ENCODE measurements at regions not wholly inside any gene's neighbourhood (a gene's known extent, or its start where the extent isn't known, plus 50 kb on each side); places are given as distances from the start of the nearest gene placed in this dataset.

- ChIA-PET RAD21 (ENCODE audit: low non-redundant PET in 1 of 2, low total read pairs in 2 of 2, uncharacterized antibody in 2 of 2, unreplicated experiment in 2 of 2) (no interaction called here), POLR2A (no interaction called here), CTCF (no interaction called here)
- ATAC-seq, result no peak
- Histone ChIP-seq H3K9me3 (ENCODE audit: control insufficient read depth in 1 of 2, insufficient read depth in 1 of 2, low read depth in 1 of 2, low read length in 2 of 2) (peaks cover 0 to 3% of the 10 kb centered on the region in 2 experiments; a peak in 1 of 4 replicates), H3K36me3 (ENCODE audit: control insufficient read depth in 1 of 2, insufficient read depth in 2 of 2, low read length in 2 of 2) (no peaks in the 10 kb centered on the region), H3K9me2 (ENCODE audit: insufficient read depth) (no peaks in the 10 kb centered on the region), H2AFZ (ENCODE audit: low read depth, low read length, poor library complexity, severe bottlenecking) (no peak overlapping the region), H3K27ac (ENCODE audit: low read depth, low read length) (no peak overlapping the region), H3K4me2 (ENCODE audit: low read length) (no peak overlapping the region), H3K4me1 (ENCODE audit: control insufficient read depth in 1 of 2, insufficient read depth in 2 of 2, low read length in 2 of 2) (no peaks in the 10 kb centered on the region), H3K9ac (ENCODE audit: low read length) (no peak overlapping the region), H3K27me3 (ENCODE audit: insufficient read depth, low read length) (no peaks in the 10 kb centered on the region), H4K20me1 (ENCODE audit: insufficient read depth) (no peaks in the 10 kb centered on the region), H3K4me3 (replicated peaks in 1 of 2; ENCODE audit: low read depth in 1 of 2, low read length in 2 of 2) (no peak overlapping the region), H3K79me2 (ENCODE audit: insufficient read depth, low read length) (no peaks in the 10 kb centered on the region)
- intact Hi-C loops (cut with micrococcal nuclease), result no loop called here
- TF ChIP-seq ATF3 (IDR thresholded peaks at IDR 0.05) (no peak), CEBPB (IDR thresholded peaks at IDR 0.05; ENCODE audit: low read depth) (no peak), SRF (IDR thresholded peaks at IDR 0.05; ENCODE audit: low read depth) (no peak), YY1 (IDR thresholded peaks at IDR 0.05; ENCODE audit: extremely low read depth, insufficient replicate concordance, low read depth, low read length) (no peak), SIN3A (IDR thresholded peaks at IDR 0.05; ENCODE audit: low read depth) (no peak), RAD21 (IDR thresholded peaks at IDR 0.05; ENCODE audit: low read depth) (no peak), EZH2 (IDR thresholded peaks at IDR 0.05) (no peak), POLR2AphosphoS5 (IDR thresholded peaks at IDR 0.05; ENCODE audit: low read depth, low read length) (no peak)
- no TSS peak for BruUV-seq (replicated peaks)
- DNase-seq (ENCODE audit: low read depth, low spot score), result no peak
Observed at GRCh38 chr13:89227356-89227755, 1556.2 kb downstream of the SLITRK5 start.

DNA sequence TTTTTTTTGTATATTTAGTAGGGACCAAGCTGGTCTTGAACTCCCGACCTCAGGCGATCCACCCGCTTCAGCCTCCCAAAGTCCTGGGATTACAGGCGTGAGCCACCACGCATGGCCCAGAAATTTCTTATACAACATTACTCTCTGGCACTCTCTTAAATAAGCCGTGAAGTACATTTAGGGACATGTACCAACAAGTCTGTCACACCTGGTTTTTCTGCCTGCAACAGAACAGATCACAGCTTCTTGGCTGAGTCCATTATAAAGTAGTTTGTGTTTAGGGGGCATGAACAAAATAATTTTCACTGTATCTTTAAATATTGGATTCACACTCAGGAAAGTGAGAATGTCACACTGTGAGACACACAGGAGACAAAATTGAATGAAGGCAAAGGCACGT, 1567.3 kb downstream of the SLITRK5 start:
- Histone ChIP-seq H3K4me3 (replicated peaks in 1 of 2; ENCODE audit: low read depth in 1 of 2, low read length in 2 of 2) (no peak overlapping the region), H3K4me1 (ENCODE audit: control insufficient read depth in 1 of 2, insufficient read depth in 2 of 2, low read length in 2 of 2) (no peaks in the 10 kb centered on the region), H3K9me2 (ENCODE audit: insufficient read depth) (no peaks in the 10 kb centered on the region), H3K9ac (ENCODE audit: low read length) (no peak overlapping the region), H3K9me3 (ENCODE audit: control insufficient read depth in 1 of 2, insufficient read depth in 1 of 2, low read depth in 1 of 2, low read length in 2 of 2) (no peaks in the 10 kb centered on the region), H3K36me3 (ENCODE audit: control insufficient read depth in 1 of 2, insufficient read depth in 2 of 2, low read length in 2 of 2) (no peaks in the 10 kb centered on the region), H3K27me3 (ENCODE audit: insufficient read depth, low read length) (no peaks in the 10 kb centered on the region), H4K20me1 (ENCODE audit: insufficient read depth) (no peaks in the 10 kb centered on the region), H3K79me2 (ENCODE audit: insufficient read depth, low read length) (no peaks in the 10 kb centered on the region), H2AFZ (ENCODE audit: low read depth, low read length, poor library complexity, severe bottlenecking) (no peak overlapping the region), H3K4me2 (ENCODE audit: low read length) (no peak overlapping the region), H3K27ac (ENCODE audit: low read depth, low read length) (no peak overlapping the region)
- no peak for DNase-seq (ENCODE audit: low read depth, low spot score)
- POLR2A ChIA-PET, result no interaction called here
- no TSS peak for BruUV-seq (replicated peaks)
- RAD21 ChIA-PET (ENCODE audit: low non-redundant PET in 1 of 2, low total read pairs in 2 of 2, uncharacterized antibody in 2 of 2, unreplicated experiment in 2 of 2), result no interaction called here
- intact Hi-C loops (cut with micrococcal nuclease), result no loop called here
- CTCF ChIA-PET, result no interaction called here
- ATAC-seq, result no peak
- TF ChIP-seq TCF7L2 (IDR thresholded peaks at IDR 0.05; ENCODE audit: borderline replicate concordance, extremely low read depth, insufficient read depth, insufficient read length) (no peak), FOSL1 (IDR thresholded peaks at IDR 0.05; ENCODE audit: low read depth) (no peak), ZBTB33 (IDR thresholded peaks at IDR 0.05; ENCODE audit: extremely low read depth, insufficient replicate concordance, low read length) (no peak), ATF3 (IDR thresholded peaks at IDR 0.05) (no peak), ZFX (IDR thresholded peaks at IDR 0.05) (no peak), POLR2A (IDR thresholded peaks at IDR 0.05; ENCODE audit: borderline replicate concordance, extremely low read depth, insufficient read depth, insufficient read length) (no peak), SRF (IDR thresholded peaks at IDR 0.05; ENCODE audit: low read depth) (no peak), SP1 (IDR thresholded peaks at IDR 0.05; ENCODE audit: low read depth) (no peak), SIN3A (IDR thresholded peaks at IDR 0.05; ENCODE audit: low read depth) (no peak), REST (IDR thresholded peaks at IDR 0.05; ENCODE audit: low read depth) (no peak), CEBPB (IDR thresholded peaks at IDR 0.05; ENCODE audit: low read depth) (no peak), EZH2 (IDR thresholded peaks at IDR 0.05) (no peak), RAD21 (IDR thresholded peaks at IDR 0.05; ENCODE audit: low read depth) (no peak), YY1 (IDR thresholded peaks at IDR 0.05; ENCODE audit: extremely low read depth, insufficient replicate concordance, low read depth, low read length) (no peak)

All from HCT116 (cell line).